SH-SY5Y (cell line): ENCODE measurements at regions not wholly inside any gene's neighbourhood (a gene's known extent, or its start where the extent isn't known, plus 50 kb on each side); places are given as distances from the start of the nearest gene placed in this dataset.

ENCODE experiments used
- GATA2 ChIP-seq: IDR thresholded peaks from 2 replicates; pipeline ENCODE4 v1.6.1; 2011; ENCODE audit warnings: mild to moderate bottlenecking, low read depth, low read length
- GATA3 ChIP-seq: IDR thresholded peaks from 2 replicates; pipeline ENCODE4 v1.6.1; 2011; ENCODE audit warnings: low read depth, mild to moderate bottlenecking, low read length, moderate library complexity

DNA sequence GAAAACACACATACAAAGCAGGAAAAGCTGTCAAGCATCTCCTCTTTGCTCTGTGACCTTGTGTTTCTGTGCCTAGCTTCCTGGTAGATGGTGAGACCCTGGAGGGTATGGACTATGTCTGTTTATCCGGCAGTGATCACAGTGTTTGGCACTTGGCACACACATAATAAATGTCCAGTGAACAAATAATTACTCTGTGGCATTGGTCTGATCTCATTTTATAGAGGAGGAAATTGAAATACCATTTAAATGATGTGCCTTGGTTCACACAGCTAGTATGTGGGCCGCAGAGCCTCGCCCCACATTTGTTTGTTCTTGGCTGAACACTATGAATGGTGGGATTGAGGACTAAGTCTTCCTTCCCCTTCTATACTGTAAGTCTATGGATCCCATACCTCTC lies 104.7 kb upstream of the SPON1 start:
- no peak for TF ChIP-seq GATA2
- no peak for TF ChIP-seq GATA3
